GM19193 (cell line): ENCODE measurements at regions not wholly inside any gene's neighbourhood (a gene's known extent, or its start where the extent isn't known, plus 50 kb on each side); places are given as distances from the start of the nearest gene placed in this dataset.

Source experiments
- POLR2A ChIP-seq: IDR thresholded peaks from 4 replicates; pipeline ENCODE4 v1.6.1; 2011; ENCODE audit not compliant: insufficient read depth, insufficient read length; ENCODE audit errors: extremely low read depth

- no peak for TF ChIP-seq POLR2A
Measured at GRCh38 chr19:29013325-29013724, 199.6 kb downstream of the UQCRFS1 start.

GRCh38 chr19:29012457-29012856 lies 200.5 kb downstream of the UQCRFS1 start:
- TF ChIP-seq POLR2A: no peak

- no peak for TF ChIP-seq POLR2A
Measured at GRCh38 chr19:29010276-29010675, 202.7 kb downstream of the UQCRFS1 start.

GRCh38 chr19:29006057-29006735 lies 206.8 kb downstream of the UQCRFS1 start:
- TF ChIP-seq POLR2A: no peak

- TF ChIP-seq POLR2A: no peak
Measured at GRCh38 chr19:29004796-29005195, 208.2 kb downstream of the UQCRFS1 start.

- TF ChIP-seq POLR2A: no peak
Measured at GRCh38 chr19:29003641-29004409, 209.1 kb downstream of the UQCRFS1 start.

GRCh38 chr19:29002336-29002735 lies 210.6 kb downstream of the UQCRFS1 start:
- no peak for TF ChIP-seq POLR2A

GRCh38 chr19:29001597-29002245 lies 211.2 kb downstream of the UQCRFS1 start:
- TF ChIP-seq POLR2A: no peak

- TF ChIP-seq POLR2A: no peak
Measured at GRCh38 chr19:29001141-29001581, 211.8 kb downstream of the UQCRFS1 start.

- no peak for TF ChIP-seq POLR2A
Measured at GRCh38 chr19:28999724-29000433, 213.1 kb downstream of the UQCRFS1 start.

GRCh38 chr19:28998974-28999373 lies 214.0 kb downstream of the UQCRFS1 start:
- TF ChIP-seq POLR2A: no peak

GRCh38 chr19:28990522-28990921 lies 222.4 kb downstream of the UQCRFS1 start:
- no peak for TF ChIP-seq POLR2A

GRCh38 chr19:28989739-28990138 lies 223.2 kb downstream of the UQCRFS1 start:
- TF ChIP-seq POLR2A: no peak

GRCh38 chr19:28988066-28988465 lies 224.9 kb downstream of the UQCRFS1 start:
- no peak for TF ChIP-seq POLR2A

- no peak for TF ChIP-seq POLR2A
Measured at GRCh38 chr19:28987177-28987576, 225.8 kb downstream of the UQCRFS1 start.

GRCh38 chr19:28985201-28985600 lies 227.8 kb downstream of the UQCRFS1 start:
- TF ChIP-seq POLR2A: no peak

- TF ChIP-seq POLR2A: no peak
Measured at GRCh38 chr19:28984315-28984714, 228.6 kb downstream of the UQCRFS1 start.
